ENCODE measurements at regions not wholly inside any gene's neighbourhood (a gene's known extent, or its start where the extent isn't known, plus 50 kb on each side); places are given as distances from the start of the nearest gene placed in this dataset.

GRCh38 chr7:22055226-22055625 lies 109.5 kb upstream of the CDCA7L start:
- ATAC-seq: no peak
- WGBS, 2 donors (ENCODE audit: low coverage in 1 of 2): 15 to 16% methylated on average over 6 of the region's 6 CpGs
- Histone ChIP-seq H3K4me1 (peaks cover 0 to 9% (median 0%) of the 10 kb centered on the region in 3 donors), H3K36me3 (no peaks in the 10 kb centered on the region), H3K9me3 (no peaks in the 10 kb centered on the region), H3K4me3 (no peak overlapping the region), H3K27me3 (no peaks in the 10 kb centered on the region), H3K27ac (no peak overlapping the region)
- TF ChIP-seq CTCF (IDR thresholded peaks at IDR 0.05) (no peak), POLR2A (IDR thresholded peaks at IDR 0.05) (no peak), POLR2AphosphoS5 (IDR thresholded peaks at IDR 0.05) (no peak), EP300 (IDR thresholded peaks at IDR 0.05) (no peak)

DNA sequence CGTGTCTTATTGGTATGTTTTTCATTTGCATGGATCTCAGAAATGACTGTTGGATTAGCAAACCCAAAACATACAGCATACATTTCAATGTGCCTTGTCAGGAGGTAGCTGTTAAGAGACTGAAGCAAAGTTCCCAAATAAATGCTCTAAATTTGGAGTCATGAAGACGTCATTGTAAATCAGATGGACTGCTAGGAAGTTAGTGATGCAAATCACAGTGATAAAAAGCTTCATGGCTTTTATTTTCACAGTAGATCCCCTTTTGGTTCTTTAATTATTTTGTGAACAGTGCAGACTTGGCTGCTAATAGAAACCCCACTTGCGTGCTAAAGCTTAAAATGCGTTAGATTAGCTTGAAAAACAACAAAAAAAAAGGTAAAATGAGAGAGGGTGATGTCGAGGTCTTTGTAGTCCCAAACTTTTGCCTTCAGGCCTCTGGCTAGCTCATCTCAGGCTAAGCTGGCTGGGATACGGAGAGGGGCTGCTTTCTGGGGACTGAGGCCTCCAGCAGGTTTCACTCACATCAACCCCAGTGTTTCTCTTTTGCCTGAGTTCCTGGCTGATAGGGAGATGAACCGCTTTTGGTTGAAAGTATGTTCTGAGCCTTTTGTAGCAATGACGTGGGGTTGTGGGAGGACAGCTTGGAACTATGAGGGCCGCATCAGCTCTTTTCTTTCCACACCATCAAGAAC lies 107.1 kb upstream of the CDCA7L start:
- Histone ChIP-seq H3K36me3 (no peaks in the 10 kb centered on the region), H3K4me3 (no peak overlapping the region), H3K4me1 (peaks cover 0 to 9% (median 0%) of the 10 kb centered on the region in 3 donors), H3K27me3 (no peaks in the 10 kb centered on the region), H3K27ac (no peak overlapping the region), H3K9me3 (no peaks in the 10 kb centered on the region)
- 55 to 59% methylated on average over 5 to 6 of the region's 9 CpGs for WGBS, 2 donors (ENCODE audit: low coverage in 1 of 2)
- ATAC-seq: no peak
- TF ChIP-seq POLR2A (IDR thresholded peaks at IDR 0.05) (no peak), POLR2AphosphoS5 (IDR thresholded peaks at IDR 0.05) (no peak), CTCF (IDR thresholded peaks at IDR 0.05) (no peak), EP300 (IDR thresholded peaks at IDR 0.05) (no peak)

DNA sequence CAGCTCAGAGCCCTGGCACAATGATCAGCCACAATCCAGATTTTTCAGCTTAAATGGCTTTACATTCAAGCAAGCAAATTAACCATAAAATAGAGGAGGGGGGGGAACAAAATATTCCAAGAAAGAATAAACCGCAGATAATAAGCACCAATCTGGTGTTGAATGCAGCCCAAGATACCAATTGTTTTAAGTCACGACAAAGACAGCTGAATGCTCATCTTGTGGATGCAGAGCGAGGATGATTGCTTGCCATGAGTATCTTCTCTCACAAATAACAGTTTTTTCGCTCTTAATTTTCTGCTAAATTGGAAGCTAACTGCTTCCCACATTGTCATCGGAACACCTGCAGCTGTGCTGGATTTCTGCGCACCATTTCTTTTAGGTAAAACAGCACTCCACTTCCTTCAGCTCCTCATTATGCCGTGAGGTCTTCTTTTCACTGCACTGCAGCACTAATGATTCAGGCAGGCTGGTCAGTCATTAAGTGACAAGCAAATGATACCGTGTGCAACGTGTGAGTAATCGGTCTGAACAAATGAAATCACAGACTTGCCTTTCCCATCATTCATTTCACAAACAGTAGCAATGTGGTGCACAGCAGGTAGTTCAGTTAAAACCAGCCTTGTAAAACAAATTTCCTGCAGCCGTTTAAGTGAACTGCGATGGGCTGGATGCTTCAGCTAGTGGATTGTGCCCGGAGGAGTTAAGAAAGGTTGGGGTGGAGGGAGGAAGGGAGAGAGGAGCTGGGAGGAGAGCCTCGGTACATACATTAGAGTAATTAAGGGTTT lies 106.4 kb upstream of the CDCA7L start:
- TF ChIP-seq POLR2A (IDR thresholded peaks at IDR 0.05): no peak

GRCh38 chr7:22049766-22050500 lies 104.2 kb upstream of the CDCA7L start:
- no peaks in the 10 kb centered on the region for H3K27me3 ChIP-seq
- ATAC-seq: no peak
- no peaks in the 10 kb centered on the region for H3K9me3 ChIP-seq
- H3K27ac ChIP-seq: no peak overlapping the region
- H3K4me3 ChIP-seq: no peak overlapping the region
- TF ChIP-seq POLR2AphosphoS5 (IDR thresholded peaks at IDR 0.05): no peak
- no peaks in the 10 kb centered on the region for H3K36me3 ChIP-seq
- WGBS, 2 donors (ENCODE audit: low coverage in 1 of 2): 86 to 90% methylated on average over 16 to 17 of the region's 17 CpGs
- peaks cover 0 to 1% (median 0%) of the 10 kb centered on the region in 3 donors for H3K4me1 ChIP-seq

More for the DNA sequence above, 106.4 kb upstream of the CDCA7L start:
- Histone ChIP-seq H3K27me3 (no peaks in the 10 kb centered on the region), H3K36me3 (no peaks in the 10 kb centered on the region), H3K9me3 (no peaks in the 10 kb centered on the region), H3K27ac (no peak overlapping the region), H3K4me1 (peaks cover 0 to 9% (median 0%) of the 10 kb centered on the region in 3 donors), H3K4me3 (no peak overlapping the region)
- WGBS, 2 donors (ENCODE audit: low coverage in 1 of 2): 49 to 59% methylated on average over 12 to 14 of the region's 14 CpGs
- ATAC-seq: no peak

DNA sequence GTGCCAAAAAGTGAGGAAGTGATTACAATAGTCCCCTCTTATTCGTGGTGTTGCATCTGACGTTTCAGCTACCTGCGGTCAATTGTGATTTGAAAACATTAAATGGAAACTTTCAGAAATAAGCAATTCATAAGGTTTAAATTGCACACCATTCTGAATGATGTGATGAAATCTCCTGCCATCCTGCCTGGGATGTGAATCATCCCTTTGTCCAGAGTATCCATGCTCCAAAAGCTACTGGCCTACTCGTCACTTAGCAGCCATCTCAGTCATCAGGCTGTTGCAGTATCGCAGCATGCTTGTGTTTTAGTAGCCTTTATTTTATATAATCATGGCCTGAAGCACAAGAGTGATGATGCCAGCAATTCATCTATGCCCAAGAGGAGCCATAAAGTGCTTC lies 97.7 kb upstream of the CDCA7L start:
- H3K4me3 ChIP-seq: no peak overlapping the region
- H3K27me3 ChIP-seq: no peaks in the 10 kb centered on the region
- H3K27ac ChIP-seq: no peak overlapping the region
- no peak for ATAC-seq
- TF ChIP-seq CTCF (IDR thresholded peaks at IDR 0.05) (no peak), POLR2A (IDR thresholded peaks at IDR 0.05) (no peak), EP300 (IDR thresholded peaks at IDR 0.05) (no peak), POLR2AphosphoS5 (IDR thresholded peaks at IDR 0.05) (no peak)
- WGBS, 2 donors (ENCODE audit: low coverage in 1 of 2): 94 to 96% methylated on average over 3 to 4 of the region's 5 CpGs
- H3K4me1 ChIP-seq: no peaks in the 10 kb centered on the region
- H3K36me3 ChIP-seq: no peaks in the 10 kb centered on the region
- no peaks in the 10 kb centered on the region for H3K9me3 ChIP-seq

Measured in gastroesophageal sphincter (tissue), 4 donors.